ENCODE measurements at regions not wholly inside any gene's neighbourhood (a gene's known extent, or its start where the extent isn't known, plus 50 kb on each side); places are given as distances from the start of the nearest gene placed in this dataset.

DNA sequence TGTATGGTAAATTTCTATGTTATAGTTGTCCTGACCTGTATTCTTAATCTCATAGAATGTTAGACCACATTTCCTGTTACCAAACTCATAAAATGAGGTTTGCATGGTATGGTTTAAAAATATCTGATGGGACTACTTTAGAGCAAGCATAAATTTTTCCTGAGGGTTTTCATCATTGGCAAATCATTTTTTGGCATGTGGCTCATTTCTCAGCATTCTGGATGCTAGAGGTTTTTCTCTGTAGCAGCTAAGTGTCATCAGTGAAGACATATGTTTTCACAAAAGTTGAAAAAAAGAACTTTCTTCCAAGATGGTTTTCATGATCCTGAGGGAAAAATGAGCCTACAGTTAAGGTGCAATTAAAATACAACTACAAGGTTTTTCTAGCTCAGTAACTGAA is 503.5 kb upstream of the FAM47C start:
- no peaks in the 10 kb centered on the region for H3K27me3 ChIP-seq (ENCODE audit: insufficient read depth, low read length)
- TF ChIP-seq, protein P1, sequence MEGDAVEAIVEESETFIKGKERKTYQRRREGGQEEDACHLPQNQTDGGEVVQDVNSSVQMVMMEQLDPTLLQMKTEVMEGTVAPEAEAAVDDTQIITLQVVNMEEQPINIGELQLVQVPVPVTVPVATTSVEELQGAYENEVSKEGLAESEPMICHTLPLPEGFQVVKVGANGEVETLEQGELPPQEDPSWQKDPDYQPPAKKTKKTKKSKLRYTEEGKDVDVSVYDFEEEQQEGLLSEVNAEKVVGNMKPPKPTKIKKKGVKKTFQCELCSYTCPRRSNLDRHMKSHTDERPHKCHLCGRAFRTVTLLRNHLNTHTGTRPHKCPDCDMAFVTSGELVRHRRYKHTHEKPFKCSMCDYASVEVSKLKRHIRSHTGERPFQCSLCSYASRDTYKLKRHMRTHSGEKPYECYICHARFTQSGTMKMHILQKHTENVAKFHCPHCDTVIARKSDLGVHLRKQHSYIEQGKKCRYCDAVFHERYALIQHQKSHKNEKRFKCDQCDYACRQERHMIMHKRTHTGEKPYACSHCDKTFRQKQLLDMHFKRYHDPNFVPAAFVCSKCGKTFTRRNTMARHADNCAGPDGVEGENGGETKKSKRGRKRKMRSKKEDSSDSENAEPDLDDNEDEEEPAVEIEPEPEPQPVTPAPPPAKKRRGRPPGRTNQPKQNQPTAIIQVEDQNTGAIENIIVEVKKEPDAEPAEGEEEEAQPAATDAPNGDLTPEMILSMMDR (conservative IDR thresholded peaks at IDR 0.05): no peak
- no peak overlapping the region for H3K56ac ChIP-seq (ENCODE audit: insufficient read length, low read depth, low read length)
- Mint-ChIP-seq H3K9me3 (peaks cover 78 to 84% of the 10 kb centered on the region in 2 experiments), H3K4me1 (no peaks in the 10 kb centered on the region), H3K36me3 (ENCODE audit: insufficient read depth in 1 of 3, low read depth in 3 of 3) (peaks cover 18 to 45% (median 36%) of the 10 kb centered on the region in 3 experiments), H3K27ac (no peak overlapping the region), H3K27me3 (ENCODE audit: low read depth) (no peaks in the 10 kb centered on the region), H3K4me3 (no peak overlapping the region)
- no peak overlapping the region for H3K4ac ChIP-seq (ENCODE audit: low read depth, low read length)
- H3T11ph ChIP-seq (ENCODE audit: low read length): no peak overlapping the region
- no peak overlapping the region for H3K27ac ChIP-seq (ENCODE audit: insufficient read length, low read depth, low read length)
- H3K9me3 ChIP-seq (ENCODE audit: control insufficient read depth, low read depth, low read length): peaks cover 25% of the 10 kb centered on the region
- H2BK15ac ChIP-seq (ENCODE audit: low read depth, low read length): no peak overlapping the region
- no peak overlapping the region for H2AFZ ChIP-seq (ENCODE audit: low read length)
- H2BK12ac ChIP-seq (ENCODE audit: insufficient read length, low read depth, low read length): no peak overlapping the region
- no peak for DNase-seq
- H4K20me1 ChIP-seq (ENCODE audit: control insufficient read depth, insufficient read depth, insufficient read length): no peaks in the 10 kb centered on the region
- no peak overlapping the region for H2BK20ac ChIP-seq (ENCODE audit: low read depth, low read length, poor library complexity, severe bottlenecking)
- H2AK5ac ChIP-seq (ENCODE audit: insufficient read length, low read length): no peak overlapping the region
- H2BK120ac ChIP-seq (ENCODE audit: low read depth, low read length, poor library complexity, severe bottlenecking): no peak overlapping the region
- H4K91ac ChIP-seq (ENCODE audit: insufficient read length, low read depth, low read length): no peak overlapping the region
- no peak overlapping the region for H3K23ac ChIP-seq (ENCODE audit: insufficient read length, low read depth, low read length)
- H2BK5ac ChIP-seq (ENCODE audit: insufficient read length, low read length): no peak overlapping the region
- no peaks in the 10 kb centered on the region for H3K79me2 ChIP-seq (ENCODE audit: insufficient read depth, low read length)
- H4K5ac ChIP-seq (ENCODE audit: insufficient read length, low read depth, low read length): no peak overlapping the region
- H3K4me1 ChIP-seq (ENCODE audit: insufficient read depth, low read length): no peaks in the 10 kb centered on the region
- H3K18ac ChIP-seq (ENCODE audit: insufficient read length, low read depth, low read length): no peak overlapping the region
- H3K9ac ChIP-seq (ENCODE audit: extremely low read depth, insufficient read length, low read length): no peak overlapping the region
- no peak overlapping the region for H4K8ac ChIP-seq (replicated peaks; ENCODE audit: insufficient read length, low read depth, low read length)
- no peaks in the 10 kb centered on the region for H3K23me2 ChIP-seq (ENCODE audit: insufficient read length, low read depth, low read length, poor library complexity, severe bottlenecking)
- no peak overlapping the region for H3K14ac ChIP-seq (ENCODE audit: insufficient read depth, low read length)
- no peaks in the 10 kb centered on the region for H3K79me1 ChIP-seq (ENCODE audit: insufficient read depth, low read depth, low read length, poor library complexity, severe bottlenecking)
- no peak overlapping the region for H3K4me2 ChIP-seq (ENCODE audit: insufficient read depth, insufficient read length, low read length)

Data from H9 (cell line).